ENCODE measurements at regions not wholly inside any gene's neighbourhood (a gene's known extent, or its start where the extent isn't known, plus 50 kb on each side); places are given as distances from the start of the nearest gene placed in this dataset.
"Not testable (repeated sequence)": the region's sequence is repeated elsewhere in the genome, so short reads cannot be mapped to it uniquely, and the experiment has no call there.

DNA sequence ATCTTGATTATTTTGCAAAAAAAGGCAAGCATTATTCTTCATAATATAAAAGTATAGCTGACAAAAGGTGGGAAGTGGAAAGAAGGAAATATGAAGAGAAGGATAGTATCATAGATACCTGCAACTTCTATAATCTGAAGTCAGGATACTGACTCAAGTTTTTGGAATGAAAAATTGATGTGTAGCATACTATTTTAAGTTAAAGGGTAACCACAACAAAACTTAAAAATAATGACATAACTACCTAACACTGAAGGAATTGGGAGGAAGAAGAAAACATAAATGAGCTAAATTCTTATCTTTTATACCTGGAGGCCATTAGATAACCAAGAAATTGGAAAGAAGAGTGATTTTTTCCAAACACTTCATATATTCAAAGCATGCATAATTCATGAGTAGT is 51.8 kb upstream of the TLE1 start:
- DNase-seq: no peak

DNA sequence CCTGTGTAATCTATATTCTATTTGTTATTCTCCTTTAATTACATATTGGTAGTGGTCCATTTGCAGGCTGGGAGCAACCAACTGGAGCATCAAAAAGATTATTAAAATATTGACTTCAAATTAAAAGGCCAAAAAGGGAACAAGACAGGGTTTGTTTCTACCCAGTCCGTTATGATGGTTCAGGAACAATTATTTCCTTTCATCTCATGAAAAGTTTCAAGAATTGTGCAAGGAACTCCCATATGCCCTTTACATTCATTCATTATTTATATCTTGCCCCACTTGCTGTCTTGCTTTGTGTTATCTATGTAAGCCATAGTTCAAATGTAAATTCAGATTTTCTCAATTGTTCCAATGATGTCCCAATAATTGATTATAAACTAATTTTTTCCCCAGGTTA is 58.7 kb upstream of the TLE1 start:
- DNase-seq: no peak

DNA sequence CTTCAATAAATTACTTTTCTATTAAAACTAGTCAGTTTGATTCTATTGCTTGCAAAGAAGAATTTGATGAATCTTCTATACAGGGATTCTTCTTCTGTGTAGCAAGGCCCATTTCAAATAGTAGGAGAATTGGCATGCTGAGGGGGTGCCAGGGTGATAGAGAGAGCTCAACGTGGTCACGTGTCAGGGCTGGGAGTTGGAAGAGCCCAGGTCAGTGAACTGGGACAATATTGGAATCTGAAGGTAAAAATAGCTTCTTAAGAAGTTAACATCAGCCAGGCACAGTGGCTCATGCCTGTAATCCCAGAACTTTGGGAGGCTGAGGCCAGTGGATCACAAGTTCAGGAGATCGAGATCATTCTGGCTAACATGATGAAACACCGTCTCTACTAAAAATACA is 64.1 kb upstream of the TLE1 start:
- DNase-seq: no peak

DNA sequence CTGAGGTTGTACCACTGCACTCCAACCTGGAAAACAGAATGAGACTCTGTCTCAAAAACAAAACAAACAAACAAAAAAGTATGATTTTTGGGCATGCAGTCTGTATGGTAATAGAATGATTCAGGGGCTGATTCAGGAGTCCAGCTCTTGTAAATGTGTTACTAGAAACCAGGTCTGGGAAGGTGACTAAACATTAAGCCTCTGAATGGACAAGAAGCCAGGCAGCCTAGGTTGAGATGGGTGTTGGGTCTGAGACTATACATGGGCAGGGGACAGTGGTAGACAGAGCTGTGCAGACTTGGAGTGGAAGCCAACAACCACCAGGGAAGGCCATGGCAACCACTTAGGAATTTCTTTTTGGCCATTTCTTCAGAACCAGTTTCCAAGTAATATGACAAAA is 64.9 kb upstream of the TLE1 start:
- no peak for DNase-seq

DNA sequence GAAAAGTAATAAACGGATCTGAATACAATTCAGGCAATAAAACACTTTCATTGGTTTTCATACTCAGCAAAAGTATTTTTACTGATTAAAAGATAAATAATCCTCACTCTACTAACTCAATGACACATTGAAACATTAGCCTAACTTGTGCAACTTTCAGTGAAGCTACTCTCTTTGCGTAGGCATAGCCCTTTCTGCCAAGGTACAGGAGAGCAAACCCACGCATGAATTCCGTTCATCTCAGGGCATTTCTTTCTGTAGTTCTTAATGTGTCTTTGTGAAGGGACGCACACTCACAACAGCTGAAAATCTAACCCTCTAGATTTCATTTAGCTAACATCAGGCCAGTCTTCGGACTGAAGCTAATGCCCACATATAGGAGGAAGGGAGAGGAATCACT is 66.4 kb upstream of the TLE1 start:
- DNase-seq: no peak

DNA sequence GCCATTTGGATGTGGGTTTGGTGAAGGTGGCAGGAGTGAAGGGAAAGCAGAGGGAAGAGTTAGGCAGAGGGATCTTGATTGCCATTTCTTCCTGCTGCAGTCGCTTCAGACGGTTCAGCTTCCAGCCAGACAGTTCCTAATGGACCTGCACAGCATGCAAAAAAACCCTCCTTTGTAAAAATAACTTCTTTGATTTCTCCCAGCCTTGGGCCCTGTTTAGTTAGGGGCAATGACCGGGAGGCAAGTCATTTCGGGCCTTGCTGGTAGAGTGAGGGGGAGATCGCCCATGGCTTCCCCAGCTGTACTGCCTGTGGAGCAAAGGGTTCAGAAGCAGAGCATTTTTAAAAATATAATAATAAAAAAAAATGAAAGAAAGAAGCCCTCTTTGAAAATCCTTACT is 67.2 kb upstream of the TLE1 start:
- no peak for DNase-seq

DNA sequence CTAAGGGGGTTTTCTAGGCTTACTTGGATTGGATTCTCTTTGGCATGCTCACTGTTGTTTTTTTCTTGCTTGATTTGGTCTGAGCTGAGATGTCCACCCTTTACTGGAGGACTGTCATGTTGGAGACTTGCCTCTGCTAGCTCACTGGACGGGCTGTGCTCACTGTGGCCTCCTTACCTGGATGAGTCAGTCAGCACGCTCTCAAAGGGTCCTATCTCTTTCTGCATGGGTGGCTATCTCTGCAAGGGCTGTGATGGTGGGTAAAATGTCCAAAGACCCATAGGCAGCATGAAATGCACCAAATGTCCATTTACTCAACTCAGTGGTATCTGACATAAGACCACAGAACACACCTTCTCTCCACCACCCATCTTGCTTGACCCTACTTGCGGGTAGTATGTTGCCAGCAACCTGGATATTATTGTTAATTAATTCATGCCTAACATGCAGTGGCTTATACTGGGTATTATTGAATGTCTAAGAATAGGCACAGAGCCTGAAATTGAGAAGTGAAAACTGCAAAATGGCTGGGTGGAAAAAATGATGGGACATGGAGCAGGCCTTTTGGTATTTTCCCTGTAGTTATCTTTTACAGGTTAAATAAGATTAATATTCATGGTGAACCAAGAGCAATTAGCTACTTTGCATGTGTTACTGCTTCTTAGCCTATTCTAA is 68.9 kb upstream of the TLE1 start:
- no peak for DNase-seq

DNA sequence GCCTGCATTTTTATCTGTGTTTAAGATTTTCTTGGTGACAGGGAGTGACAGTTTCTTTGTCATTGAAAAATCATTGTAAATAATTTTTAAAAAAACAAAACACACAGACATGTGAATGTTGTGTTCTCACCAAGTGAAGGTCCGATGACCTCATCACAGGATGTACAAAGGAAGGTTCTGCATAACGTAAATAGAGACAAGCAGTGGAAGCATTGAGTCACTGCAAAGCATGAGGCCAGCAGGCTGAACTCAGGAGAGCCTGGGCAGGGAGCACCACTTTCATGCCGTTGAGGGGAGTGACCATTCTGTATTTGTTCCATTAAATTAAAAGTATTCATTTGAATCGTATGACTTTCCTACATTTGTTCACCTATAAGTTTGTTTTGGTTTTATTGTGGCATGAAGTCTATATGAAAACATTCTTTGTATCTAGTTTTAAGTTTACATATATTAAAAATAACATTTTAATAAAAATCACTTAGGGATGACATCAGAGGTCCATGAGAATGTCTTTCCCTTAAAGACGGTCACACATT is 70.4 kb upstream of the TLE1 start:
- no peak for DNase-seq

DNA sequence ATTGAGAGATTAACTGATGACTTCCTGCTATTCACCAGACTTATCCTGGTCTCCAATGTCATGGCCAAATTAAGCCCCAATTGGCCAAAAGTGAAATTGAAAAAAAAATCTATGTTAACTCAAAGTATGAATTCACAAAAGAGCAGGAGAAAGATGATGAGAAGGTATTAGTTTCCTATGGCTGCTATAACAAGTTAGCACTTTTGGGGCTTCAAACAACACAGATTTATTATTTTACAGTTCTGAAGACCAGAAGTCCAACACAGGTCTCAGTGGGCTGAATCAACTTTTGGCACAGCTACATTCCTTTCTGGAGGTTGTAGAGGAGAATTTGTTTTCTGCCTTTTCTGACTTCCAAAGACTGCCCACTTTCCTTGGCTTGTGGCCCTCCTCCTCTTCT is 78.6 kb upstream of the TLE1 start:
- DNase-seq: no peak

DNA sequence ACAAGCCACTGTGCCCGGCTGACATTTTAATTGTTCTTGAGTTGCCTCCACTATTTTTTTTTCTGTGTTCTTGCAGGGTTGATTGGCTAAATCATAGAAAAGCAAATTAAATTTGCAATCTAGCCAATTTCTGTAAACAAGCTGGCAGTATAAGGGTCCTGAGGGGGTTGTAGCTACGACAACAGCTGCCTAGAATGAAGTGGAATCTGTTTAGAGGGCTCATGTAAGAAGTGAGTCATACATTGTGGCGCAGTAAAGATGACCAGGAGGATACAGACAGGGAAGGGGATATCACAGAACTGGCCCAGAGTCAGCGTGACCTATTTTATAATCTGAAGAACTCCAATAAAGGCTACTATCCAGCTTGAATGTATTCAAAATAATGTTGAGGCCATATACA is 82.2 kb upstream of the TLE1 start:
- DNase-seq: no peak

DNA sequence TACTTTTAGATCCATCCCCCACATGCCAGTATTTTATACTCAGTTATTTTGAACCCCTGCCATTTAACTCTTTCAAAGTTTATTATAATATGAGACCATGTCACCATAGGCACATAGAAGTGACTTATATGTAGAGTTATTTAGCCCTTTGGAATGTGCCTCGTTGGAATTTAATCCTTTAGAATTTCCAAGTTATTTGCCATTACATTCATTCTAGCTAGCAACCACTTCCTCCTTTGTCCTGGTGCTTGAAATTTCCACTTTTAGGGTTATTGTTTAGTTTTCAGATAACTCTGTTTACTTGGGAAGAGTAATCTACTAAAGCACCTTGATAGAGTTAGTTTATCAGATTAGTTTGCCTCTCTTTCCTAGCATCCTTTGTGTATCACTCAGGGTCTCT is 82.8 kb upstream of the TLE1 start:
- no peak for DNase-seq

DNA sequence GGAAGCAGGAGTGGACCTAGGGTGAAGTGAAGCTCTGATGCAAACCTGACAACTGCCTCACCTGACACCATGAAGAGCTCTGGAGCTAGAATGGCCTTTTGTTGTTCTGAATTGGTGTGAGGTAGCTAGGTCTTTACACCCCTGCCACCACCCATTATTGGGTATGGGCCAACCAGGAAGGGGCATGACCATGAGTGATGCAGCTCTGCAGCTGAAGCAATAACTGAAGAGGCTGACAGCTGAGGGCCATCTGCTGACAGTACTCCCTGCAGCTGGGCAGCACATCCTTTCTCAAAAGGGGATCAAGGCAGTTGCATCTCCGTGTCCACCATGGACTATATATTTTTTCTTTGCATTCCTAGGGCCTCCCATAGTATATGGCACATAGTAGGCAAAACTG is 87.0 kb upstream of the TLE1 start:
- DNase-seq: no peak

DNA sequence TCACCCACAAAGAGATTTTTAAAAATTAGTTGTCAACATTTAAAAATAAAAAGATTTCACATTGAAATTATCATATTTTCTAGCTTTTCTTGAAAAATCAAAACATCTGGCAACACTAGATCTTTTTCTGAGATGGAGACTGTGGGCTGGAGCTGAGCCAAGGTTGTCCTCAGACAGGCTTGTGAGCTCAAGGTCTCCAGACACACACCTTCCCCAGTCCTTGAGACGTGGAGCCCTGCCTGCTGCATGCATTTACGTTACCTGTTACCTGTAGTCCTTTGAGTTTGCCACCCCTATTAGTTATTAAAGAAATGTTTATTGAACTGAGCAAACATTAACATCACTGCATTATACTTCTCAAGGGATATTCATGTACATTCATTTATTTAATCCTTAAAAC is 87.5 kb upstream of the TLE1 start:
- no peak for DNase-seq

DNA sequence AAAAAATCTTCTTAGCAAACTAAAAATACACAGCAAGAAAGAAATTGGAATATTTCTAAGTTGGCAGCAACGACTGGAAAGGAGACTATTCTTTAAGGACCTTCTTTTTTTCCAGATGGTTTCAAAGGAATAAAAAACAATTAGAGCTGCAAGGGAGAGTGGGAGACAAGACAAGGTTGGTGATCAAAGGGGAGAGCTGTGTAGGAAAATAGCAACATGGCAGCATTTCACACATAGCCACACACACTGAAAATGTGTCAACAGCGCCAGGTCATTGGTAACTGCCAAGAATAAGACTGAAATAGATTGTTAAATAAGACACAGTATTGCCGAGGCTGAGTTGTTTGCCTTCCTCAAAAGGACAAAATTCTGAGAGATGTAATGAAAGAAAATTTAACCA is 88.1 kb upstream of the TLE1 start:
- DNase-seq: no peak

DNA sequence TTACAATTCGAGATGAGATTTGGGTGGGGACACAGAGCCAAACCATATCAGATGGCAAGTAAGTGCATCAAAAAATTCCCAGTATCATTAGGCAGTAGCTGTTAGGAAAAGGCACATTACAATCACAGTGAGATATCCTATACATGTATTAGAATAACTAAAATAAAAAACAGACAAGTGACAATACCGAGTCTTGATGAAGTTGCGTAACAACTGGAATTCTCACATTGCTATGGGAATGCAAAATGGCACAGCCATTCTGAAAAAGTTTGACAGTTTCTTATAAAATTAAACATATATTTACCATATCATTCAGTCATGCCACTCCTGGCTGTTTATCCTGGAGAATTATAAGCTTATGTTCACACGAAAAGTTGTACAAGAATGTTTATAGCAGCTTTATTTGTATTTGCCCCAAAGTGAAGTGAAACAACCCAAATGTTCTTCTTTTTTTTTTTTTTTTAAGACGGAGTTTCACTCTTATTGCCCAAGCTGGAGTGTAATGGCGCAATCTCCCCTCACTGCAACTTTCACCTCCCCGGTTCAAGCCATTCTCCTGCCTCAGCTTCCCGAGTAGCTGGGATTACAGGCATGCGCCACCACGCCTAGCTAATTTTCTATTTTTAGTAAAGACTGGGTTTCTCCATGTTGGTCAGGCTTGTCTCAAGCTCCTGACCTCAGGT is 93.1 kb upstream of the TLE1 start:
- no peak for DNase-seq

DNA sequence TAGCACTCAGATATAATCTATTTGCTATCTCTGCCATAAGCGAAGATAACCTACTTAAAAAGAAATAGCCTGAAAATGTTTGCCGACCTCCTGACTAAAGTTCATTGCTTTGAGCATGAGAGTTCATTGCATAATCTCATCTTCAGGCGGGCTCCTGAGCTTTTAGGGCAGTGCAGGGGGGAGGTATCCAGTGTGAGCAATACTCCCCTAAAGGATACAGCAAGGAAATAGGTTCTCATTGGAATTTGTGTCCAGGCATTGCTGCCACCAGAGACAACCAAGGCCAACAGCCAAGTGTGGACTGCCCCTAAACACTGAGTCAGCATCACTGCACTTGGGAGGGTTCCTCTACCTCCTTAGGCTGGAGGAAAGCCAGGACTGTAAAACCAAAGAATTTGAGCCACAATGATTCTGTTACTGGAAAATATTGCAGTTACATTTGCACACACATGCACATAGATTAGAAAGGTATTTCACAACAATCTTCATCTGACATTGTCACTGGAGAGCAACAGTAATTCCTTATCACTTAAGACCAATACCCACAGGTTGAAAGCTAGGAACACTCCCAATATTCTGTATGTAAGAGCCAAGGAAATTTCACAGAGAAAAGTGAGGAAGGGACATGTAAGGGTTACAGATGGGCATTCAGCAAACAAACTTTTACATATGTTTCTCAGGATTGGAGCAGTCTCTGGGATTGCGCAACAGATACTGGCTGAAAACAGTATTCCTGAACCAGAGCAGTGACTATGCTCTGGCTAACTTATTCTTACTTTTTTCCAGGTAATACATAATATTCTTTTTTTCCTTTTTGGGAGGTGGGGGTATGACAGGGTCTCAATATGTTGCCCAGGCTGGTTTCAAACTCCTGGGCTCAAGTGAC is 98.6 kb upstream of the TLE1 start:
- DNase-seq: no peak

DNA sequence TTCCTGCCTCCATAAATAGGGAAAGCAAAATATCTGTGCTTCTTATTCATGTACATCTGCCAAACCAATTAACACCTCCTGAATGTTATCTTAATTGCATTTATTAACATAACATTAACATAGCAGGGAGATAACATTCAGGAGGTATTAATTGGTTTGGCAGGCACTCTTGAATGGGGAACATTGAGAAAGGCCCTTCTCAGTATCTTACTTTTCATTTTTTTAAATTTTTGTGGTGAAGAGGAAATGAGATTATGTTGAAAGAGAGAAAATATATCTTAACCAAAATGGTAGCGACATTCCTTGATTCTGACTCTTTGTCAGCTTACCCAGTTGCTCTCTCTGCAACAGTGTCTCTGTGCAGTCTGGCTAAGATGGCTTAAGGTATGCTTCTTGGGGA is 100.4 kb upstream of the TLE1 start:
- DNase-seq: no peak

DNA sequence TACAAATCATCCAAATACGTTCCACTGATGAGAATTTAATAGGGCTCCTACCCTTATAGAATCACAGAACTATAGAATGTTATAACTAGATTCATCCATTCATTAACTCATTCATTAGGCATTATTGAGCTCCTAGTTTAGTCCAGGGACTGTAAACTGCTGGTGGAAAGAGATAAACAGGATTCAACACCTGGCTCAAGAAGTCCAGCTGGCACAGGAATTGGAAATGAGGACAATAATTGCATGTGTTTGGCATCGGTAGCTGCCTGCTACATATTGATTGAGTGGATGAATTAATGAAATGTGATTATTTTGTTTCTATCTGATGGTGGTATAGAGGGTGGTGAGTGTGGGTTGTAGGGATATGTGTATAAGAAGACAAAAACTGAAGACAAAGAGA is 100.8 kb upstream of the TLE1 start:
- DNase-seq: no peak

DNA sequence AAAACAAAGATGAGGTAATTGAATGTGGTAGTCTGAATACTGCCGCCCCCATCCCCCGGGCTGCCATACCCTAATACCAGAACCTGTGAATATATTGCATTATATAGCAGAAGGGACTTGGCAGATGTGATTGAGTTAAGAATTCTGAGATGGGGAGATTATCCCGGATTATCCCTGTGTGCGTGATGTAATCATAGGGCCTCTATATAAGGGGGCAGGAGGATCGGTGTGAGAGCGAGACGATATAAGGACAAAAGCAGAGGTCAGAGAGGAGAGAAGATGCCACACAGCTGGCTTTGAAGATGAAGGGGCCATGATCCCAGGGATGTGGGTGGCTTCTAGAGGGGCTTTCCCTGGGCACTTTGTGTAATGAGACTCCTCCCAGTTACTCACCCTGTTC is 101.7 kb upstream of the TLE1 start:
- DNase-seq: no peak

DNA sequence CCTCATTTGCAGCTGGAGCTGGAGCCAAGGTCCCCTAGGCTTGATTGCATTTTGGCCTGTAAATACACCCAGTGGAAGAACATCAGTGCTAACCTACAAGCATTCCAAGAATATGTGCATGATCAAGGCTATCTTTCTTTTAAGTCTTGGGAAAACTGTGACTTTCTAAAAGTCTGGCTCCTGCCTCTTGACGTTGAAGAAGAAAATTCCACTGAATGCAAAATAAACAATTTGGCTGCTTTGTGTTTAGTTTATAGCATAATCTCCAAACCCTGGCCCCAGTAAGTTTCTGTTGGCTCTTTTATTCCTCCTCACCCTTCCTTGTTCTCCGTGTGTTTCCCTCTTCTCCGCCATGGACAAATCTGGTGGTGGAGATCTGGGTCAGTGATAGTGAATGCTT is 109.3 kb upstream of the TLE1 start:
- DNase-seq: no peak

DNA sequence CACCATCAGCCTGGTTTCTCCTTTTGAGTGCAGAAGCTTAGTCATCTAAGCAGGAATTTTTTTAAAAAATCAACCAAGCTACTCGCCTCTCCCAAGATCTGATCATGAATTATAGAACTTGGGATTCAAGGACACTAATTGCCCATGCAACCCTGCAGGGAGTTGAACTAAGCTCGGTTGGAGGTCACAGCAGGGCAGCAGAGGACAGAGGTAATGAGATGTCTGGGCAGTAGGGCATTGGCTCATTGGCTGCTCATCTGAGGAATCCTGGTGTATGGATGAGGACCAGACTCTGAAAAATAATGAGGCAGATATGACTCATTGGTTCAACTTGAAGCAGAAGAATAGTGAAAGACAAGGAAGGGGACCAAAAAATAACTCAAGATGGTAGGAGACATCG is 111.8 kb upstream of the TLE1 start:
- no peak for DNase-seq

DNA sequence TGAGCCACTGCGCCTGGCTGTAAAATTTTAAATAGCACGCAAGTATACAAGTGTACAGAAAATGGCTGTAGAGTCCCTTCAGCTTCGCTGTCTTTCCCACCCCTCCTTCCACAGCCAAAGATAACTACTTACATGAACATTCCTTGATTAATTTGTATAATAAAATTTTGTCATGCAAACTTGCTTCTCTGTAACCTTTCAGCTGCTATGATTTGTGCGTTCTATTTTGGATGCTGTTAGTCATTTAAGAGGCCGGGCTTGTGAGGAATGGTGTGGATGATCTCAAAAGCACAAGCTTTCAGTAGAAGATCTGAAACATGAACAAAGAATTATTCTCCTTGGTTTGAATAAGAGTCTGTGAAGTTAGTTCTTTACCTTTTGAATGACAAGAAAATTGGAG is 115.0 kb upstream of the TLE1 start:
- DNase-seq: no peak

DNA sequence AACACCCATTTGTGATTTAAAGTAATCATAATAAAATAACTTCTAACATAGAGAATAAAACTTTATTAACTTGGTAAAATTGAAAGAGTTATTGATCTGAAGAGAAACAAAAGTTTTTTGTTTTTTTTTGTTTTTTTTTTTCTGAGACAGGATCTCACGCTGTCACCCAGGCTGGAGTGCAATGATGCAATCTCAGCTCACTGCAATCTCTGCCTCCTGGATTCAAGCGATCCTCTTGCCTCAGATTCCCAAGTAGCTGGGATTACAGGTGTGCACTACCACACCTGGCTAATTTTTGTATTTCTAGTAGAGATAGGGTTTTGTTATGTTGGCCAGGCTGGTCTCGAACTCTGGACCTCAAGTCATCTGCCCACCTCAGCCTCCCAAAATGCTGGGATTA is 116.5 kb upstream of the SPATA31D4 start:
- not testable (repeated sequence) for DNase-seq

DNA sequence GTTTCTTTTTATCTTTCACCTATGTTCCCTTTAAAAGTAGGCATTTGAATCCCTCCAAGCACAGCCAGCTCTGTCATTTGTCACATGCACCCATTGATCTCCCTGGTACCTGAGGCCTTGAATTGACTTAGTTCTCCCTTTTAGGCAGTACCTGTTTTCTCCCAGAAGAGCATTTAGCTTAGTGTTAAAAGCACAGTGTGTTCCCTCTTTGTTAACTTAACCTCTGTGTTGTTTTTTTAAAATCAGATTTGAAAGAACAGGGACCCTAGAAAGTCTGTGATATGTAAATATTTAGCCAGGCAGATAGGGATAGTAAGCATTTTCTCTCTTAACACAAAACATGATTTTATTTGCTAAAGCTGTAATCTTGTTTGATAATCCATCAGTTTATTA is 113.8 kb upstream of the SPATA31D4 start:
- DNase-seq: no peak
